Gastroesophageal sphincter (tissue), 3 donors: ENCODE measurements at regions not wholly inside any gene's neighbourhood (a gene's known extent, or its start where the extent isn't known, plus 50 kb on each side); places are given as distances from the start of the nearest gene placed in this dataset.

Experiments
- POLR2A ChIP-seq, 2 donors: fragments of 450-650 bp; IDR thresholded peaks; one replicate each; pipeline ENCODE4 v1.6.1; 2017; ENCODE audit warnings: antibody characterized with exemption in 2 of 2, mild to moderate bottlenecking in 2 of 2, moderate library complexity in 1 of 2
- POLR2AphosphoS5 ChIP-seq: sonication (generic); formaldehyde crosslinking; IDR thresholded peaks from one replicate; pipeline ENCODE4 v1.6.1; 2017; ENCODE audit warnings: antibody characterized with exemption
- TF ChIP-seq, protein P1 (sequence below), 4 experiments: fragments of 200-600 bp in 2 of 4; fragments of 450-650 bp in 2 of 4; sonication (generic) in 1 of 4; IDR thresholded peaks; one replicate each; pipeline ENCODE4 v1.5.1; 2017 to 2019; ENCODE audit warnings: antibody characterized with exemption in 4 of 4, mild to moderate bottlenecking in 2 of 4, moderate library complexity in 2 of 4

DNA sequence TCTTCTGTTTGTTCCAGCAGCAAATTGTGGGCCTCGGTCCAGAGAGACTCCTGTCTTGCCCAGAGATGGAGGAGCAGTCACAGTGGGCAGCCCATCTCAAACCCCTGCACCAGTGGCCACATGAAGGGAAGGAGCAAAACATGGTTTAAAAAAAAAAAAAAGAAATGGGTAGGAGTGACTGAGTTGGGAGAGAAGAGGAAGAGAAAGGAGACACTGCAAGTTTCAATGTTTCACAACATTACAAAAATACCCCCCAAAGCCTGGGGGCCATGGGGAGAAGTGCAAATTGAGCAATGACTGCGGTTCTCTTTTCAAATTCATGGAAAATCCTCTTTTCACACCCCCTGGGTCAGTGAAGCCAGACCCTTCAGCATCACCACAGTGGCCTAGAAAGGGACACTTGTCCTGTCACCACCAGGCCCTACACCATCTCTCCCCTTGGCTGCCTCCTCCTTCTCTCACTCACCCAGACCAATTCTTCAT lies 117.1 kb downstream of the ZFP36L2 start:
- TF ChIP-seq, protein P1, sequence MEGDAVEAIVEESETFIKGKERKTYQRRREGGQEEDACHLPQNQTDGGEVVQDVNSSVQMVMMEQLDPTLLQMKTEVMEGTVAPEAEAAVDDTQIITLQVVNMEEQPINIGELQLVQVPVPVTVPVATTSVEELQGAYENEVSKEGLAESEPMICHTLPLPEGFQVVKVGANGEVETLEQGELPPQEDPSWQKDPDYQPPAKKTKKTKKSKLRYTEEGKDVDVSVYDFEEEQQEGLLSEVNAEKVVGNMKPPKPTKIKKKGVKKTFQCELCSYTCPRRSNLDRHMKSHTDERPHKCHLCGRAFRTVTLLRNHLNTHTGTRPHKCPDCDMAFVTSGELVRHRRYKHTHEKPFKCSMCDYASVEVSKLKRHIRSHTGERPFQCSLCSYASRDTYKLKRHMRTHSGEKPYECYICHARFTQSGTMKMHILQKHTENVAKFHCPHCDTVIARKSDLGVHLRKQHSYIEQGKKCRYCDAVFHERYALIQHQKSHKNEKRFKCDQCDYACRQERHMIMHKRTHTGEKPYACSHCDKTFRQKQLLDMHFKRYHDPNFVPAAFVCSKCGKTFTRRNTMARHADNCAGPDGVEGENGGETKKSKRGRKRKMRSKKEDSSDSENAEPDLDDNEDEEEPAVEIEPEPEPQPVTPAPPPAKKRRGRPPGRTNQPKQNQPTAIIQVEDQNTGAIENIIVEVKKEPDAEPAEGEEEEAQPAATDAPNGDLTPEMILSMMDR (IDR thresholded peaks at IDR 0.05) = no peak
- TF ChIP-seq POLR2A (IDR thresholded peaks at IDR 0.05) = no peak
- TF ChIP-seq POLR2AphosphoS5 = no peak
